GM18520 (cell line): ENCODE measurements at regions not wholly inside any gene's neighbourhood (a gene's known extent, or its start where the extent isn't known, plus 50 kb on each side); places are given as distances from the start of the nearest gene placed in this dataset.

Experiments used
- ATAC-seq: cut with Tn5 transposase; IDR thresholded peaks from one replicate; pipeline ENCODE4 v1.9.1; 2021; ENCODE audit not compliant: unreplicated experiment

- no peak for ATAC-seq
Observed at GRCh38 chr4:141576585-141577110, 59.7 kb upstream of the IL15 start.

GRCh38 chr4:141578451-141578850, 57.9 kb upstream of the IL15 start:
- ATAC-seq: no peak

GRCh38 chr4:141580523-141580922, 55.9 kb upstream of the IL15 start:
- no peak for ATAC-seq
